Spleen (tissue), 11 donors: ENCODE measurements at regions not wholly inside any gene's neighbourhood (a gene's known extent, or its start where the extent isn't known, plus 50 kb on each side); places are given as distances from the start of the nearest gene placed in this dataset.
A peak's percentile ranks its signal among the peaks of the same experiment; 100 is the strongest.

Experiments
- DNase-seq: peaks from one replicate; pipeline ENCODE4 v3.0.0-alpha.2; 2020
- H3K27ac ChIP-seq, 8 donors: fragments of 200-600 bp; sonication (generic) in 7 of 8; 1 replicate in 4 of 8; 2 replicates in 4 of 8; pipeline versions ENCODE4 v1.5.0 to v1.8.0; 2016 to 2021; ENCODE audit warnings: inconsistent platforms in 4 of 8, mild to moderate bottlenecking in 4 of 8, moderate library complexity in 1 of 8
- H3K27me3 ChIP-seq, 7 donors: fragments of 200-600 bp; sonication (generic) in 6 of 7; replicated peaks in 1 of 7; 1 replicate in 4 of 7; 2 replicates in 3 of 7; pipeline versions ENCODE4 v1.5.0 to v1.8.0; 2016 to 2021; ENCODE audit warnings: inconsistent platforms in 3 of 7, mild to moderate bottlenecking in 1 of 7
- H3K36me3 ChIP-seq, 6 donors: fragments of 200-600 bp; sonication (generic) in 5 of 6; 1 replicate in 4 of 6; 2 replicates in 2 of 6; pipeline versions ENCODE4 v1.5.0 to v1.8.0; 2016 to 2021; ENCODE audit warnings: inconsistent platforms in 2 of 6
- H3K4me1 ChIP-seq, 6 donors: fragments of 200-600 bp; sonication (generic) in 5 of 6; 1 replicate in 3 of 6; 2 replicates in 3 of 6; pipeline versions ENCODE4 v1.5.0 to v1.8.0; 2016 to 2021; ENCODE audit warnings: inconsistent platforms in 3 of 6
- H3K4me3 ChIP-seq, 8 donors: fragments of 200-600 bp; sonication (generic) in 7 of 8; 1 replicate in 4 of 8; 2 replicates in 4 of 8; pipeline versions ENCODE4 v1.5.0 to v1.8.0; 2016 to 2021; ENCODE audit warnings: inconsistent platforms in 4 of 8, mild to moderate bottlenecking in 4 of 8, moderate library complexity in 2 of 8
- H3K9me3 ChIP-seq, 8 donors: fragments of 200-600 bp; sonication (generic) in 7 of 8; 1 replicate in 4 of 8; 2 replicates in 4 of 8; pipeline versions ENCODE4 v1.5.0 to v1.8.0; 2016 to 2021; ENCODE audit warnings: inconsistent platforms in 4 of 8
- POLR2A ChIP-seq, 3 donors: fragments of 450-650 bp; IDR thresholded peaks; one replicate each; pipeline ENCODE4 v1.5.1; 2017; ENCODE audit warnings: antibody characterized with exemption in 3 of 3, mild to moderate bottlenecking in 1 of 3
- POLR2AphosphoS5 ChIP-seq, 3 donors: sonication (generic); formaldehyde crosslinking; IDR thresholded peaks; one replicate each; pipeline ENCODE4 v1.5.1; 2017; ENCODE audit warnings: antibody characterized with exemption in 3 of 3
- WGBS, 5 donors: extraction: QIAGEN DNeasy Blood & Tissue Kit in 3 of 5; methylation state at CpG; one replicate each; pipeline versions ENCODE4 v1.1.5 to v1.1.7; 2013 to 2018; 5-methylcytosine and 5-hydroxymethylcytosine counted together
- intact Hi-C: fragments of 100-400 bp; cut with DNase I; formaldehyde crosslinking; loops from one replicate; pipeline ENCODE4 v1.15.0; 2023; ENCODE audit warnings: low total_unique reads
- TF ChIP-seq, protein P1 (sequence below), 11 experiments: fragments of 200-600 bp in 7 of 11; fragments of 450-650 bp in 4 of 11; sonication (generic) in 4 of 11; IDR thresholded peaks in 8 of 11; conservative IDR thresholded peaks in 3 of 11; 1 replicate in 7 of 11; 2 replicates in 4 of 11; pipeline versions ENCODE4 v1.4.0 to v1.8.0; 2016 to 2021; ENCODE audit warnings: antibody characterized with exemption in 11 of 11, inconsistent platforms in 4 of 11, mild to moderate bottlenecking in 1 of 11
- donor health status: healthy with polysubstance abuse.
- donor health status: DM: no; HTN: no; CAD: no; lungs with moderate emphysema.
- donor health status: DM: no; HTN: no; CAD: no.
- donor health status: Bipolar disorder and iron deficiency.
- donor health status: healthy.
- donor health status: DM: no; HTN: no; CAD: no.
- donor health status: DM: yes; HTN: yes; CAD: no.

DNA sequence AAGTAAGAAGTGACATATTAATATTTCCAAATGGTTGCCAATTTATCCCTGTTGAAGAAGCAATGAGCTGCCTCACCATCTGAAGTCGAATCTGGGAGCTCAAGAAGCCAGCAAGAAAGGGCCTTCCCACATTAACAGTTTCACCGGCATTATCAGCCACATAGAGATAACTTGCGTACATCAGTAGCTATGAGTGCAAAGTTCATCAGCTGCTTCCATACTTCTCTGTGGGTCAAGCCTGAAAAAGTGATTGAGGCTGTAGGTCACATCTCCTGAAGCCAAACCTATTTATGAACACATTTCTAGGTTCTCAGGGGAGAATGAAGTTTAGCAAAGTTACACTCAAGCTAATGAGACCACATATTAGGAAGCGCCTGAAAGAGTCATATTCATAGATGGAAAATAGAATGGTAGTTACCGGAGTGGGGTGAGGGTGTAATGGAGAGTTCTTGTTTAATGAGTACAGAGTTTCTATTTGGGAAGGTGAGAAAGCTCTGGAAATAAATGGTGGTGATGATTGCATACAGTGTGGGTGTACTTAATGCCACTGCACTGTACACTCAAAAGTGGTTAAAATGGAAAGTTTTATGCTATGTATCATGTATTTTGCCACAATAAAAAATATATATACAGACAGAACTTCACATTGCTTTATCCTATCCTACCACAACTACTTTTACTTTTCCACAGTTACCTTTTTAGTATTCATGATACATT lies 189.3 kb upstream of the SP4 start:
- no peaks in the 10 kb centered on the region for H3K4me1 ChIP-seq
- DNase-seq = no peak
- no peak overlapping the region for H3K27ac ChIP-seq
- H3K9me3 ChIP-seq = no peaks in the 10 kb centered on the region
- no peaks in the 10 kb centered on the region for H3K36me3 ChIP-seq
- peaks cover 0 to 11% (median 0%) of the 10 kb centered on the region in 7 donors for H3K27me3 ChIP-seq
- 67 to 84% (median 78%) methylated on average over 5 of the region's 5 CpGs for WGBS, 5 donors
- intact Hi-C loops = no loop called here
- TF ChIP-seq POLR2A (IDR thresholded peaks at IDR 0.05) (no peak), POLR2AphosphoS5 (IDR thresholded peaks at IDR 0.05) (no peak)
- TF ChIP-seq, protein P1, sequence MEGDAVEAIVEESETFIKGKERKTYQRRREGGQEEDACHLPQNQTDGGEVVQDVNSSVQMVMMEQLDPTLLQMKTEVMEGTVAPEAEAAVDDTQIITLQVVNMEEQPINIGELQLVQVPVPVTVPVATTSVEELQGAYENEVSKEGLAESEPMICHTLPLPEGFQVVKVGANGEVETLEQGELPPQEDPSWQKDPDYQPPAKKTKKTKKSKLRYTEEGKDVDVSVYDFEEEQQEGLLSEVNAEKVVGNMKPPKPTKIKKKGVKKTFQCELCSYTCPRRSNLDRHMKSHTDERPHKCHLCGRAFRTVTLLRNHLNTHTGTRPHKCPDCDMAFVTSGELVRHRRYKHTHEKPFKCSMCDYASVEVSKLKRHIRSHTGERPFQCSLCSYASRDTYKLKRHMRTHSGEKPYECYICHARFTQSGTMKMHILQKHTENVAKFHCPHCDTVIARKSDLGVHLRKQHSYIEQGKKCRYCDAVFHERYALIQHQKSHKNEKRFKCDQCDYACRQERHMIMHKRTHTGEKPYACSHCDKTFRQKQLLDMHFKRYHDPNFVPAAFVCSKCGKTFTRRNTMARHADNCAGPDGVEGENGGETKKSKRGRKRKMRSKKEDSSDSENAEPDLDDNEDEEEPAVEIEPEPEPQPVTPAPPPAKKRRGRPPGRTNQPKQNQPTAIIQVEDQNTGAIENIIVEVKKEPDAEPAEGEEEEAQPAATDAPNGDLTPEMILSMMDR (IDR thresholded peaks at IDR 0.05 in 8 of 11, conservative IDR thresholded peaks at IDR 0.05 in 3 of 11) = no peak
- H3K4me3 ChIP-seq = no peak overlapping the region

DNA sequence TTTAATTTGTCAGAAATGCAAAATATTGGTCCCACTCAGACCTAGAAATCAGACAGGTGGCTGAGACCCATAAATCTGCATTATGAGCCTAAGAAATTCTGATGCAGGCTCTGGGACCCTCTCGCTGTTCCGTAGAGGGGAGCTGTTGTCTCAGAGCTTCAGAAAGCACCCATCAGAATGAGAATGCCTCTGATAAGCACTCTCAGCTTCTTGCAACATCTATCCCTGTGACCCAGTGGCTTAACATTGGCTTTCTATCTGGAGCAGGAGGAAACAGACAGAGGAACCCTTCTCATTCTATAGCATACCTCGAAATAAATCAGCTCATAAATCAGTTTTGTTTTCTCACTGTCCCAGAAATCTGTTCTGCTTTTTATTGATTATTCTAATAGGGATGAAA lies 184.6 kb upstream of the SP4 start:
- Histone ChIP-seq H3K9me3 (no peaks in the 10 kb centered on the region), H3K4me3 (no peak overlapping the region), H3K27me3 (peaks cover 0 to 46% (median 0%) of the 10 kb centered on the region in 7 donors), H3K27ac (no peak overlapping the region), H3K4me1 (no peaks in the 10 kb centered on the region), H3K36me3 (no peaks in the 10 kb centered on the region)
- no peak for TF ChIP-seq POLR2AphosphoS5 (IDR thresholded peaks at IDR 0.05)
- intact Hi-C loops = no loop called here
- 50 to 62% (median 57%) methylated on average over 3 of the region's 3 CpGs for WGBS, 5 donors
- DNase-seq = no peak

DNA sequence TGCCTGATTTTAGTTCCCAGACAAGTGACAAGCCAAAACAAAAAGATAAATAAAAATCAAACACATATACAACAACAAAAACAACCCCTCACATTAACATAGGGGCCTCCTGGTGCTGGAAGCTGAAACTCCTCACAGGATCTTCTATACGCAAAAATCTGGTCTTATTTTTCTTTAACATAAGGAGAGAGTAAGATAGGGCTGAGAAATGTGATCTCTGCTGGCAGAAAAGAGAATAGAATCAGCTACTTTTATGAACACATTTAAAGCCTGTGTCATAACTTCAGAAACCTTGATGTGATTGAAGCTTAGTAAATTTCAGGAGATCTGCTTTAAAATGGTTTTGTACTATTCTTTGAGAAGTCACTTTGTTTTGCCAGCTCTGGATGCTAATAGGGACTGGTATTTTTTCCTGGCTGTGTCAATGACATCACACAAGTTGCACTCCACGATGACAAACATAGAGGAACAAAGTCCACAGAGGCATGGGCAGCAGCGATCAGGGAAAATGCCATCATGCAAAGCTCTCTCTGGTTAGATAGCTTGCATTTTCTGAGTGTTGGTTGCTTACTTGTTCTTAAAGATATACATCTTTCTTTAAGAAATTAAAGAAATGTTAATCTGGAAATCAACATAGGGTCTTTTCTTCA lies 176.6 kb upstream of the SP4 start:
- no peak overlapping the region for H3K4me3 ChIP-seq
- TF ChIP-seq, protein P1 (IDR thresholded peaks at IDR 0.05 in 8 of 11, conservative IDR thresholded peaks at IDR 0.05 in 3 of 11) = no peak
- TF ChIP-seq POLR2A (IDR thresholded peaks at IDR 0.05) = no peak
- TF ChIP-seq POLR2AphosphoS5 (IDR thresholded peaks at IDR 0.05) = no peak
- peaks cover 0 to 8% (median 3%) of the 10 kb centered on the region in 6 donors for H3K4me1 ChIP-seq
- DNase-seq = no peak
- intact Hi-C loops = loop anchor here (5.0 to 10.0 kb wide), 3 partner anchors 256 to 744 kb away; no protein-coding TSS in a partner anchor
- H3K27me3 ChIP-seq = peaks cover 0 to 97% (median 45%) of the 10 kb centered on the region in 7 donors
- 25 to 46% (median 39%) methylated on average over 3 of the region's 3 CpGs for WGBS, 5 donors
- no peaks in the 10 kb centered on the region for H3K9me3 ChIP-seq
- no peak overlapping the region for H3K27ac ChIP-seq
- no peaks in the 10 kb centered on the region for H3K36me3 ChIP-seq

DNA sequence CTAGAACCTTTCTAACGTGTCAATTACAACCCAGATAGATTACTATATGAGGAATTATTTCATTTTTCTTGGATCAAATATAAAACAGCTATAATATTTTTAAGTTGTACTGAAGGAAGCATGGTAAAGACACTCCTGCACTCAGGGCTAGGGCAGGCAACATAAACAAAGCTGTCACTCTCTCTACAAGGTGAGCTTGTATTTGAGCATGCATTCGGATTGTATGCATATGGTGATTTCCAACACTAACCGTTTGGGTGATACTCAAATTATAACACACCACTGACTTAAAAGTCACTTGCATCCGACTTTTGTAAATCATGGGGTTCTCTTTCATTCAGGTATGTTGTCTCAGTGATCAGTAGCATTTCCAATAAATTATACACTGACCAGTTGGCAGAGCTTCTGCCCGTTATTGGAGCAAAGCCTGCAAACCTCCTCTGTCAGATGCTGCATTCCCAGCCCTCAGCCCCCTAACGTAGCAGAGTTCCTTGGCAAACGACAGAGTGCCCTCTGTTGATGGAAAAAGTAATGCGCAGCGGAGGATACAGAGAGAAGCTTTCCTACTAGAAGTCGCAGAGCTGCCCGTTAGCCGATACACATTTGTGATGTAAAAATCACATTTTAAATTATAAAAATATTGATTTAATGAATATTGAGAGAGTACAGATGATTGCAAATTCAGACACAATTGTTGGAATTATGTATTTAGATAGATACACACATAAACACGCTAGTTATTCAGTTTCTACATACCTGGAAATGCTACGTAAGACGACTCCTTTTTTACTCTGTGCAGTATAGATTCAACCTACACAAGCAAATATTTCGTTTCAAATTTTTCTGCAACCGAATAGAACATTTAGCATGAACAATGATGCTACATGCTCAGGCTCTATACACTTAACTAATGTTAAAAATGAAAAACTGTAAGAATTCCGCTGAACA lies 173.9 kb upstream of the SP4 start:
- WGBS, 5 donors = 13 to 19% (median 14%) methylated on average over 18 of the region's 18 CpGs
- Histone ChIP-seq H3K27me3 (peaks cover 0 to 85% (median 44%) of the 10 kb centered on the region in 7 donors), H3K9me3 (no peaks in the 10 kb centered on the region), H3K27ac (no peak overlapping the region), H3K4me3 (no peak overlapping the region), H3K4me1 (peaks cover 0 to 8% (median 3%) of the 10 kb centered on the region in 6 donors), H3K36me3 (no peaks in the 10 kb centered on the region)
- DNase-seq = no peak
- intact Hi-C loops = loop anchor here (5.0 to 10.0 kb wide), 3 partner anchors 253 to 741 kb away; no protein-coding TSS in a partner anchor
- no peak for TF ChIP-seq POLR2AphosphoS5 (IDR thresholded peaks at IDR 0.05)
- no peak for TF ChIP-seq POLR2A (IDR thresholded peaks at IDR 0.05)
- TF ChIP-seq, protein P1 (IDR thresholded peaks at IDR 0.05 in 8 of 11, conservative IDR thresholded peaks at IDR 0.05 in 3 of 11) = peak in 8 of 11 experiments; percentile 10 to 62 (median 48)
